Spinal cord (tissue), 9 donors: ENCODE measurements at regions not wholly inside any gene's neighbourhood (a gene's known extent, or its start where the extent isn't known, plus 50 kb on each side); places are given as distances from the start of the nearest gene placed in this dataset.

Experiments
- DNase-seq, 6 donors: peaks; one replicate each; pipeline versions ENCODE4 v3.0.0 to v3.0.0-alpha.2; 2013 to 2015; ENCODE audit warnings: low spot score in 6 of 6, low read depth in 4 of 6
- H3K27ac ChIP-seq: one replicate; pipeline ENCODE4 v1.5.1; 2013; ENCODE audit warnings: low read depth, low read length, control low read depth
- H3K27me3 ChIP-seq: one replicate; pipeline ENCODE4 v1.6.1; 2013; ENCODE audit warnings: low read length; ENCODE audit not compliant: control insufficient read depth, insufficient read depth
- H3K36me3 ChIP-seq: one replicate; pipeline ENCODE4 v1.6.1; 2013; ENCODE audit warnings: low read length; ENCODE audit not compliant: control insufficient read depth, insufficient read depth
- H3K4me1 ChIP-seq: one replicate; pipeline ENCODE4 v1.6.1; 2013; ENCODE audit warnings: low read length; ENCODE audit not compliant: control insufficient read depth, insufficient read depth
- H3K4me3 ChIP-seq: one replicate; pipeline ENCODE4 v1.5.1; 2013; ENCODE audit warnings: low read depth, low read length, control low read depth
- H3K9me3 ChIP-seq: one replicate; pipeline ENCODE4 v1.6.1; 2013; ENCODE audit warnings: low read length; ENCODE audit not compliant: control insufficient read depth, insufficient read depth
- WGBS: methylation state at CpG from one replicate; pipeline ENCODE4 v1.1.5; 2013; ENCODE audit warnings: missing lambda C conversion rate; ENCODE audit not compliant: insufficient coverage; 5-methylcytosine and 5-hydroxymethylcytosine counted together
- donor health status: healthy.

- Histone ChIP-seq H3K4me3 (no peak overlapping the region), H3K36me3 (no peaks in the 10 kb centered on the region), H3K27ac (no peak overlapping the region), H3K9me3 (no peaks in the 10 kb centered on the region), H3K27me3 (no peaks in the 10 kb centered on the region), H3K4me1 (no peaks in the 10 kb centered on the region)
- no CpG with 5 or more reads among the region's 1 CpG for WGBS
- no peak for DNase-seq
Observed at GRCh38 chr6:22017272-22017671, 279.6 kb downstream of the PRL start.

GRCh38 chr6:22017766-22018165 is 279.1 kb downstream of the PRL start:
- H3K36me3 ChIP-seq: no peaks in the 10 kb centered on the region
- peak in 1 of 6 donors; percentile 62 for DNase-seq
- H3K4me1 ChIP-seq: no peaks in the 10 kb centered on the region
- no peak overlapping the region for H3K4me3 ChIP-seq
- H3K9me3 ChIP-seq: no peaks in the 10 kb centered on the region
- peak overlapping the region; percentile 17 for H3K27ac ChIP-seq
- no peaks in the 10 kb centered on the region for H3K27me3 ChIP-seq
- no CpG with 5 or more reads among the region's 4 CpGs for WGBS

- no peaks in the 10 kb centered on the region for H3K4me1 ChIP-seq
- no peaks in the 10 kb centered on the region for H3K36me3 ChIP-seq
- WGBS: 92% methylated on average over 2 of the region's 5 CpGs
- H3K27me3 ChIP-seq: no peaks in the 10 kb centered on the region
- no peak overlapping the region for H3K27ac ChIP-seq
- no peaks in the 10 kb centered on the region for H3K9me3 ChIP-seq
- peak in 1 of 6 donors; percentile 59 for DNase-seq
- no peak overlapping the region for H3K4me3 ChIP-seq
Observed at GRCh38 chr6:22019857-22020256, 277.0 kb downstream of the PRL start.

- H3K4me3 ChIP-seq: no peak overlapping the region
- H3K27me3 ChIP-seq: no peaks in the 10 kb centered on the region
- H3K4me1 ChIP-seq: peaks cover 4% of the 10 kb centered on the region
- WGBS: 94% methylated on average over 4 of the region's 5 CpGs
- DNase-seq: no peak
- H3K9me3 ChIP-seq: no peaks in the 10 kb centered on the region
- H3K36me3 ChIP-seq: no peaks in the 10 kb centered on the region
- no peak overlapping the region for H3K27ac ChIP-seq
Observed at GRCh38 chr6:22020299-22021003, 276.4 kb downstream of the PRL start.

GRCh38 chr6:22021966-22022365 is 274.9 kb downstream of the PRL start:
- Histone ChIP-seq H3K27me3 (no peaks in the 10 kb centered on the region), H3K9me3 (no peaks in the 10 kb centered on the region), H3K4me3 (no peak overlapping the region), H3K4me1 (peaks cover 6% of the 10 kb centered on the region), H3K27ac (no peak overlapping the region), H3K36me3 (no peaks in the 10 kb centered on the region)
- DNase-seq: no peak
- 89% methylated on average over 1 of the region's 1 CpG for WGBS

GRCh38 chr6:22023937-22024336 is 272.9 kb downstream of the PRL start:
- Histone ChIP-seq H3K4me3 (no peak overlapping the region), H3K27ac (no peak overlapping the region), H3K27me3 (no peaks in the 10 kb centered on the region), H3K4me1 (peaks cover 10% of the 10 kb centered on the region), H3K36me3 (no peaks in the 10 kb centered on the region), H3K9me3 (no peaks in the 10 kb centered on the region)
- WGBS: no CpG with 5 or more reads among the region's 5 CpGs
- peak in 2 of 6 donors; percentile 78 for DNase-seq

- no CpG with 5 or more reads among the region's 4 CpGs for WGBS
- Histone ChIP-seq H3K4me3 (no peak overlapping the region), H3K36me3 (no peaks in the 10 kb centered on the region), H3K4me1 (peaks cover 10% of the 10 kb centered on the region), H3K27me3 (no peaks in the 10 kb centered on the region), H3K27ac (peak overlapping the region; percentile 66), H3K9me3 (no peaks in the 10 kb centered on the region)
- no peak for DNase-seq
Observed at GRCh38 chr6:22024973-22025467, 271.8 kb downstream of the PRL start.

GRCh38 chr6:22025468-22026163 is 271.2 kb downstream of the PRL start:
- no peak overlapping the region for H3K4me3 ChIP-seq
- H3K27ac ChIP-seq: peak overlapping the region; percentile 66
- H3K9me3 ChIP-seq: no peaks in the 10 kb centered on the region
- 3% methylated on average over 4 of the region's 9 CpGs for WGBS
- DNase-seq: peak in 2 of 6 donors; percentile 59 to 68
- no peaks in the 10 kb centered on the region for H3K36me3 ChIP-seq
- no peaks in the 10 kb centered on the region for H3K27me3 ChIP-seq
- peaks cover 10% of the 10 kb centered on the region for H3K4me1 ChIP-seq

- Histone ChIP-seq H3K27me3 (no peaks in the 10 kb centered on the region), H3K4me3 (no peak overlapping the region), H3K9me3 (no peaks in the 10 kb centered on the region), H3K27ac (peak overlapping the region; percentile 66), H3K4me1 (peaks cover 10% of the 10 kb centered on the region), H3K36me3 (no peaks in the 10 kb centered on the region)
- peak in 1 of 6 donors; percentile 40 for DNase-seq
- WGBS: no CpG with 5 or more reads among the region's 5 CpGs
Observed at GRCh38 chr6:22026164-22026678, 270.6 kb downstream of the PRL start.
